Liver (tissue), 8 donors: ENCODE measurements at regions not wholly inside any gene's neighbourhood (a gene's known extent, or its start where the extent isn't known, plus 50 kb on each side); places are given as distances from the start of the nearest gene placed in this dataset.

ENCODE experiments used
- DNase-seq: peaks from one replicate; pipeline ENCODE4 v3.0.0-alpha.2; 2017; ENCODE audit warnings: low spot score
- H3K27ac ChIP-seq, 2 donors: one replicate each; pipeline ENCODE4 v1.7.0; 2013; ENCODE audit warnings: inconsistent platforms in 2 of 2, low read length in 2 of 2, control low read depth in 1 of 2, low read depth in 1 of 2, mild to moderate bottlenecking in 1 of 2
- H3K27me3 ChIP-seq, 4 donors: one replicate each; pipeline versions ENCODE4 v1.6.1 to v1.7.0; 2013; ENCODE audit warnings: low read length in 3 of 4, inconsistent platforms in 1 of 4, mild to moderate bottlenecking in 1 of 4, moderate library complexity in 1 of 4; ENCODE audit not compliant: control insufficient read depth in 4 of 4, insufficient read depth in 4 of 4
- H3K36me3 ChIP-seq, 4 donors: one replicate each; pipeline versions ENCODE4 v1.6.1 to v1.7.0; 2013; ENCODE audit warnings: low read length in 3 of 4, mild to moderate bottlenecking in 3 of 4, low read depth in 1 of 4, moderate library complexity in 1 of 4; ENCODE audit not compliant: control insufficient read depth in 4 of 4, insufficient read depth in 3 of 4
- H3K4me1 ChIP-seq, 4 donors: one replicate each; pipeline versions ENCODE4 v1.6.1 to v1.7.0; 2013; ENCODE audit warnings: low read length in 3 of 4, mild to moderate bottlenecking in 3 of 4, moderate library complexity in 1 of 4; ENCODE audit not compliant: control insufficient read depth in 4 of 4, insufficient read depth in 4 of 4
- H3K4me3 ChIP-seq, 3 donors: one replicate each; pipeline versions ENCODE4 v1.6.1 to v1.7.0; 2013; ENCODE audit warnings: low read length in 3 of 3, control low read depth in 1 of 3, low read depth in 1 of 3, mild to moderate bottlenecking in 1 of 3
- H3K9ac ChIP-seq, 2 donors: one replicate each; pipeline ENCODE4 v1.7.0; 2013; ENCODE audit warnings: low read length in 2 of 2, mild to moderate bottlenecking in 2 of 2, moderate library complexity in 2 of 2, control low read depth in 1 of 2, low read depth in 1 of 2
- H3K9me3 ChIP-seq, 4 donors: one replicate each; pipeline versions ENCODE4 v1.6.1 to v1.7.0; 2013; ENCODE audit warnings: low read length in 3 of 4; ENCODE audit not compliant: control insufficient read depth in 4 of 4
- ATF3 ChIP-seq: IDR thresholded peaks from 2 replicates; pipeline ENCODE4 v1.6.1; 2016; ENCODE audit warnings: antibody characterized with exemption
- EGR1 ChIP-seq, 2 donors: IDR thresholded peaks; 2 replicates each; pipeline ENCODE4 v1.6.1; 2016 to 2018; ENCODE audit warnings: antibody characterized with exemption in 2 of 2, low read depth in 2 of 2
- FOXA1 ChIP-seq: IDR thresholded peaks from 2 replicates; pipeline ENCODE4 v1.6.1; 2016; ENCODE audit warnings: antibody characterized with exemption
- FOXA2 ChIP-seq: IDR thresholded peaks from 2 replicates; pipeline ENCODE4 v1.6.1; 2016; ENCODE audit warnings: antibody characterized with exemption
- HNF4A ChIP-seq, 2 donors: conservative IDR thresholded peaks; 2 replicates each; pipeline ENCODE4 v1.6.1; 2016; ENCODE audit warnings: antibody characterized with exemption in 2 of 2, mild to moderate bottlenecking in 2 of 2
- HNF4G ChIP-seq: IDR thresholded peaks from 2 replicates; pipeline ENCODE4 v1.6.1; 2016; ENCODE audit warnings: antibody characterized with exemption
- JUND ChIP-seq, 2 donors: IDR thresholded peaks; 2 replicates each; pipeline ENCODE4 v1.6.1; 2016; ENCODE audit warnings: antibody characterized with exemption in 2 of 2
- NR2F2 ChIP-seq: IDR thresholded peaks from 2 replicates; pipeline ENCODE4 v1.6.1; 2016; ENCODE audit warnings: antibody characterized with exemption
- RAD21 ChIP-seq, 2 donors: IDR thresholded peaks; 2 replicates each; pipeline ENCODE4 v1.6.1; 2016; ENCODE audit warnings: antibody characterized with exemption in 2 of 2, mild to moderate bottlenecking in 2 of 2
- REST ChIP-seq: IDR thresholded peaks from 2 replicates; pipeline ENCODE4 v1.6.1; 2016; ENCODE audit warnings: antibody characterized with exemption, mild to moderate bottlenecking
- RXRA ChIP-seq, 2 donors: IDR thresholded peaks; 2 replicates each; pipeline ENCODE4 v1.6.1; 2017 to 2018; ENCODE audit warnings: antibody characterized with exemption in 2 of 2, mild to moderate bottlenecking in 1 of 2
- SP1 ChIP-seq: IDR thresholded peaks from 2 replicates; pipeline ENCODE4 v1.6.1; 2018; ENCODE audit warnings: antibody characterized with exemption, mild to moderate bottlenecking
- TAF1 ChIP-seq: conservative IDR thresholded peaks from 2 replicates; pipeline ENCODE4 v1.6.1; 2016; ENCODE audit warnings: antibody characterized with exemption, mild to moderate bottlenecking
- YY1 ChIP-seq: IDR thresholded peaks from 2 replicates; pipeline ENCODE4 v1.6.1; 2016; ENCODE audit warnings: antibody characterized with exemption, mild to moderate bottlenecking
- WGBS: extraction: QIAGEN DNeasy Blood & Tissue Kit; methylation state at CpG from one replicate; pipeline ENCODE4 v1.1.7; 2013; 5-methylcytosine and 5-hydroxymethylcytosine counted together
- TF ChIP-seq, protein P1 (sequence below): IDR thresholded peaks from 2 replicates; pipeline ENCODE4 v1.6.1; 2016; ENCODE audit warnings: antibody characterized with exemption
- TF ChIP-seq, protein P2 (sequence below): fragments of 150-350 bp; IDR thresholded peaks from 2 replicates; pipeline ENCODE4 v1.5.1; 2017; ENCODE audit warnings: improper control_type of control experiment, low read depth, low read length; ENCODE audit not compliant: missing input control
- donor health status: healthy.
- donor health status: healthy.
- donor health status: healthy.
- donor health status: healthy.
- donor health status: healthy.

DNA sequence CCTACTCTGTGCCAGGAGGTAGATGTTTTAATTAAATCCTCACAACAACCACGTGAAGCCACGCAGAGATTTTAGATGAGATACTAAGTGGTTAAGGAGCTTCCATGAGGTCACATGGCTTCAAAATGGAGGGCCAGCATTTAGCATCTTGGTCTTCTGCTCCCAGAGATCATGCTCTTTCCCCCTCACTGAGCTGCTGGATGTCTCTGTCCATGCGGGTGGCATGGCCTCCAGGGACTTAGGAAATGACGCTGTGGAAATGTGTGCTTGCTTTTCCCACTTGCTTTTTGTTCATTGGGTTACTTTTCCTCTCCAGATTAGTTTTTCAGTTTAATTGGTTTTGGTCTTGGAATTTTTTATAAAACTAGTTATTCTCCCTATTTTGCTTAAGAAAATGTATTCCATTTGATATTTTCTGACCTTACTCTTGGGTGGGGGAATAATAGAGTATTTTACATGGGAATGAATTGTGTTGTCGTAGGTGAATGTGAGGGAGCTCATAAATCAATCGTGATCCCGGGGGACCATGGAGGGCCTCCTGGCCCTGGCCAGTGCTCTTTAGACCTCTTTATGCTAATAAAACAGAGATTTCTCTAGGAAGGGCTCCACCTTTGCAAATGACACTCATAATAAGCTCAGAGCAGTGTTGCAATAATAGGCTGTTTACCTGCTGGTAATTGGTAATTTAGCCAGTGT is 376.0 kb upstream of the ONECUT1 start:
- H3K9ac ChIP-seq = no peak overlapping the region
- no peaks in the 10 kb centered on the region for H3K27me3 ChIP-seq
- no peak for TF ChIP-seq TAF1
- no peak for TF ChIP-seq YY1
- TF ChIP-seq ATF3 = no peak
- TF ChIP-seq HNF4G = no peak
- no peak for TF ChIP-seq RXRA (IDR thresholded peaks at IDR 0.05)
- TF ChIP-seq NR2F2 = no peak
- TF ChIP-seq FOXA2 = no peak
- H3K36me3 ChIP-seq = no peaks in the 10 kb centered on the region
- DNase-seq = no peak
- H3K4me3 ChIP-seq = no peak overlapping the region
- 84% methylated on average over 7 of the region's 7 CpGs for WGBS
- no peaks in the 10 kb centered on the region for H3K4me1 ChIP-seq
- H3K9me3 ChIP-seq = no peaks in the 10 kb centered on the region
- no peak overlapping the region for H3K27ac ChIP-seq

DNA sequence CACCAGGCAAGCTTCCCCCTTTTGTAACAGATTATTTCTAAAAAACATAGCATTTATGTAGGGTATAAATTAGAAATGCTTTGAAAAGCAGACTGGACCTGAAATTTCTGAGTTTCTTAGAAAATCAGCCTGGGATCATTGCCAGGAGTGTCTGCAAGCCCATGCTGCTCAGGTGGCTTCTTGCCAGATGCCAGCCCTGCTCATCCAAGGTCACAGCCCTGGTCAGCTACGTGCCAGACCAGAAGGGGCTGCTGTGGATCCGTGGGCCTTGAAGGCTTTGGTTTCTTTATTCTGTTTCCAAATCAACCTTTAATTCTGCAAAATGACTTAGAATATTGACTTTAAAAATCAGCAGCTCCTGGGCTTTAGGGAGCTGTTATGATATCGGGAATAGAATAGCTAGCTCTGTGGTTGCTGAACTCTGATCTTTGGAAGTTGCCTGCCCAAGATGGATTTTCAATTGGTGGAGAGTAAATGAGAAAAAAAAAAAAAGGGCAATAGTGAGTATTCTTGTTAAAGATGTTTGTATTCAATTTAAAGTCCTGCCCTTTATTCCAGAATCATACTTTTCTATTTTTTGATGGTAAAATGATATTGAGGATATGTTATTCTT is 370.1 kb upstream of the ONECUT1 start:
- Histone ChIP-seq H3K27me3 (no peaks in the 10 kb centered on the region), H3K9ac (no peak overlapping the region), H3K27ac (no peak overlapping the region), H3K4me3 (no peak overlapping the region), H3K36me3 (no peaks in the 10 kb centered on the region), H3K9me3 (no peaks in the 10 kb centered on the region), H3K4me1 (peaks cover 0 to 23% (median 19%) of the 10 kb centered on the region in 4 donors)
- 23% methylated on average over 3 of the region's 3 CpGs for WGBS
- no peak for DNase-seq
- no peak for TF ChIP-seq REST
- no peak for TF ChIP-seq FOXA1
- peak; percentile 51 for TF ChIP-seq SP1
- TF ChIP-seq, protein P1, sequence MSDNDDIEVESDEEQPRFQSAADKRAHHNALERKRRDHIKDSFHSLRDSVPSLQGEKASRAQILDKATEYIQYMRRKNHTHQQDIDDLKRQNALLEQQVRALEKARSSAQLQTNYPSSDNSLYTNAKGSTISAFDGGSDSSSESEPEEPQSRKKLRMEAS = no peak
- TF ChIP-seq YY1 = no peak
- TF ChIP-seq NR2F2 = peak; percentile 37
- peak; percentile 16 to 39 for TF ChIP-seq RXRA (IDR thresholded peaks at IDR 0.05)
- TF ChIP-seq EGR1 (IDR thresholded peaks at IDR 0.05; ENCODE audit: low read depth in 2 of 2) = no peak
- peak; percentile 39 to 57 for TF ChIP-seq RAD21 (IDR thresholded peaks at IDR 0.05)
- TF ChIP-seq, protein P2, sequence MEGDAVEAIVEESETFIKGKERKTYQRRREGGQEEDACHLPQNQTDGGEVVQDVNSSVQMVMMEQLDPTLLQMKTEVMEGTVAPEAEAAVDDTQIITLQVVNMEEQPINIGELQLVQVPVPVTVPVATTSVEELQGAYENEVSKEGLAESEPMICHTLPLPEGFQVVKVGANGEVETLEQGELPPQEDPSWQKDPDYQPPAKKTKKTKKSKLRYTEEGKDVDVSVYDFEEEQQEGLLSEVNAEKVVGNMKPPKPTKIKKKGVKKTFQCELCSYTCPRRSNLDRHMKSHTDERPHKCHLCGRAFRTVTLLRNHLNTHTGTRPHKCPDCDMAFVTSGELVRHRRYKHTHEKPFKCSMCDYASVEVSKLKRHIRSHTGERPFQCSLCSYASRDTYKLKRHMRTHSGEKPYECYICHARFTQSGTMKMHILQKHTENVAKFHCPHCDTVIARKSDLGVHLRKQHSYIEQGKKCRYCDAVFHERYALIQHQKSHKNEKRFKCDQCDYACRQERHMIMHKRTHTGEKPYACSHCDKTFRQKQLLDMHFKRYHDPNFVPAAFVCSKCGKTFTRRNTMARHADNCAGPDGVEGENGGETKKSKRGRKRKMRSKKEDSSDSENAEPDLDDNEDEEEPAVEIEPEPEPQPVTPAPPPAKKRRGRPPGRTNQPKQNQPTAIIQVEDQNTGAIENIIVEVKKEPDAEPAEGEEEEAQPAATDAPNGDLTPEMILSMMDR = no peak
- TF ChIP-seq HNF4G = peak; percentile 28
- peak in 1 of 2 donors; percentile 31 for TF ChIP-seq JUND (IDR thresholded peaks at IDR 0.05)
- peak; percentile 69 to 73 for TF ChIP-seq HNF4A (conservative IDR thresholded peaks at IDR 0.05)
- TF ChIP-seq TAF1 = no peak
